ENCODE measurements at regions not wholly inside any gene's neighbourhood (a gene's known extent, or its start where the extent isn't known, plus 50 kb on each side); places are given as distances from the start of the nearest gene placed in this dataset.
A peak's percentile ranks its signal among the peaks of the same experiment; 100 is the strongest.

- Histone ChIP-seq H3K4me3 (ENCODE audit: low read depth, low read length) (no peak overlapping the region), H3K27me3 (ENCODE audit: control insufficient read depth, insufficient read depth, low read length) (no peaks in the 10 kb centered on the region), H3K36me3 (ENCODE audit: control insufficient read depth, insufficient read depth, low read length) (no peaks in the 10 kb centered on the region)
- FAIRE-seq (no peak), DNase-seq (ENCODE audit: low read depth) (no peak)
- TF ChIP-seq CTCF (IDR thresholded peaks at IDR 0.05; ENCODE audit: insufficient read depth, low read length, severe bottlenecking): no peak
These were observed 87.7 kb upstream of the NR2F2 start for GRCh38 chr15:96242761-96243160.

GRCh38 chr15:96243701-96244100 lies 86.8 kb upstream of the NR2F2 start:
- H3K36me3 ChIP-seq (ENCODE audit: control insufficient read depth, insufficient read depth, low read length): no peaks in the 10 kb centered on the region
- no peak for FAIRE-seq
- no peak overlapping the region for H3K4me3 ChIP-seq (ENCODE audit: low read depth, low read length)
- no peaks in the 10 kb centered on the region for H3K27me3 ChIP-seq (ENCODE audit: control insufficient read depth, insufficient read depth, low read length)
- DNase-seq (ENCODE audit: low read depth): no peak
- no peak for TF ChIP-seq CTCF (IDR thresholded peaks at IDR 0.05; ENCODE audit: insufficient read depth, low read length, severe bottlenecking)

- no peak for FAIRE-seq
- TF ChIP-seq CTCF (IDR thresholded peaks at IDR 0.05; ENCODE audit: insufficient read depth, low read length, severe bottlenecking): no peak
- no peaks in the 10 kb centered on the region for H3K27me3 ChIP-seq (ENCODE audit: control insufficient read depth, insufficient read depth, low read length)
- no peak for DNase-seq (ENCODE audit: low read depth)
- no peaks in the 10 kb centered on the region for H3K36me3 ChIP-seq (ENCODE audit: control insufficient read depth, insufficient read depth, low read length)
- no peak overlapping the region for H3K4me3 ChIP-seq (ENCODE audit: low read depth, low read length)
These were observed 85.2 kb upstream of the NR2F2 start for GRCh38 chr15:96245252-96245651.

- TF ChIP-seq CTCF (IDR thresholded peaks at IDR 0.05; ENCODE audit: insufficient read depth, low read length, severe bottlenecking): no peak
- FAIRE-seq (no peak), DNase-seq (ENCODE audit: low read depth) (no peak)
- Histone ChIP-seq H3K27me3 (ENCODE audit: control insufficient read depth, insufficient read depth, low read length) (no peaks in the 10 kb centered on the region), H3K4me3 (ENCODE audit: low read depth, low read length) (no peak overlapping the region), H3K36me3 (ENCODE audit: control insufficient read depth, insufficient read depth, low read length) (no peaks in the 10 kb centered on the region)
These were observed 84.4 kb upstream of the NR2F2 start for GRCh38 chr15:96246057-96246456.

- H3K36me3 ChIP-seq (ENCODE audit: control insufficient read depth, insufficient read depth, low read length): no peaks in the 10 kb centered on the region
- no peak for TF ChIP-seq CTCF (IDR thresholded peaks at IDR 0.05; ENCODE audit: insufficient read depth, low read length, severe bottlenecking)
- no peak overlapping the region for H3K4me3 ChIP-seq (ENCODE audit: low read depth, low read length)
- FAIRE-seq: no peak
- no peak for DNase-seq (ENCODE audit: low read depth)
- no peaks in the 10 kb centered on the region for H3K27me3 ChIP-seq (ENCODE audit: control insufficient read depth, insufficient read depth, low read length)
These were observed 82.7 kb upstream of the NR2F2 start for GRCh38 chr15:96247621-96248305.

- no peaks in the 10 kb centered on the region for H3K27me3 ChIP-seq (ENCODE audit: control insufficient read depth, insufficient read depth, low read length)
- peak; percentile 22 for DNase-seq (ENCODE audit: low read depth)
- no peak overlapping the region for H3K4me3 ChIP-seq (ENCODE audit: low read depth, low read length)
- no peak for TF ChIP-seq CTCF (IDR thresholded peaks at IDR 0.05; ENCODE audit: insufficient read depth, low read length, severe bottlenecking)
- no peaks in the 10 kb centered on the region for H3K36me3 ChIP-seq (ENCODE audit: control insufficient read depth, insufficient read depth, low read length)
- no peak for FAIRE-seq
These were observed 78.4 kb upstream of the NR2F2 start for GRCh38 chr15:96252148-96252547.
